Lower leg skin (tissue), 3 donors: ENCODE measurements at regions not wholly inside any gene's neighbourhood (a gene's known extent, or its start where the extent isn't known, plus 50 kb on each side); places are given as distances from the start of the nearest gene placed in this dataset.

Source experiments
- CTCF ChIP-seq, 3 donors: fragments of 450-650 bp; IDR thresholded peaks; one replicate each; pipeline ENCODE4 v1.5.1; 2016; ENCODE audit warnings: antibody characterized with exemption in 3 of 3, mild to moderate bottlenecking in 3 of 3, moderate library complexity in 2 of 3
- POLR2A ChIP-seq, 2 donors: fragments of 450-650 bp; IDR thresholded peaks; one replicate each; pipeline ENCODE4 v1.6.1; 2016 to 2017; ENCODE audit warnings: antibody characterized with exemption in 2 of 2, mild to moderate bottlenecking in 1 of 2, moderate library complexity in 1 of 2

- TF ChIP-seq CTCF (IDR thresholded peaks at IDR 0.05) (no peak), POLR2A (IDR thresholded peaks at IDR 0.05) (no peak)
Measured at GRCh38 chr13:30027569-30028455, 177.4 kb upstream of the UBL3 start.
